ENCODE measurements at regions not wholly inside any gene's neighbourhood (a gene's known extent, or its start where the extent isn't known, plus 50 kb on each side); places are given as distances from the start of the nearest gene placed in this dataset.

GRCh38 chr3:132135628-132136333 is 101.0 kb upstream of the CPNE4 start:
- TF ChIP-seq, protein P1, sequence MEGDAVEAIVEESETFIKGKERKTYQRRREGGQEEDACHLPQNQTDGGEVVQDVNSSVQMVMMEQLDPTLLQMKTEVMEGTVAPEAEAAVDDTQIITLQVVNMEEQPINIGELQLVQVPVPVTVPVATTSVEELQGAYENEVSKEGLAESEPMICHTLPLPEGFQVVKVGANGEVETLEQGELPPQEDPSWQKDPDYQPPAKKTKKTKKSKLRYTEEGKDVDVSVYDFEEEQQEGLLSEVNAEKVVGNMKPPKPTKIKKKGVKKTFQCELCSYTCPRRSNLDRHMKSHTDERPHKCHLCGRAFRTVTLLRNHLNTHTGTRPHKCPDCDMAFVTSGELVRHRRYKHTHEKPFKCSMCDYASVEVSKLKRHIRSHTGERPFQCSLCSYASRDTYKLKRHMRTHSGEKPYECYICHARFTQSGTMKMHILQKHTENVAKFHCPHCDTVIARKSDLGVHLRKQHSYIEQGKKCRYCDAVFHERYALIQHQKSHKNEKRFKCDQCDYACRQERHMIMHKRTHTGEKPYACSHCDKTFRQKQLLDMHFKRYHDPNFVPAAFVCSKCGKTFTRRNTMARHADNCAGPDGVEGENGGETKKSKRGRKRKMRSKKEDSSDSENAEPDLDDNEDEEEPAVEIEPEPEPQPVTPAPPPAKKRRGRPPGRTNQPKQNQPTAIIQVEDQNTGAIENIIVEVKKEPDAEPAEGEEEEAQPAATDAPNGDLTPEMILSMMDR (IDR thresholded peaks at IDR 0.05; ENCODE audit: insufficient read depth, low read length): no peak
- TF ChIP-seq REST (IDR thresholded peaks at IDR 0.05; ENCODE audit: insufficient replicate concordance, low read depth): no peak
- no peak for TF ChIP-seq GABPA (IDR thresholded peaks at IDR 0.05; ENCODE audit: low read depth)
- TF ChIP-seq POLR2AphosphoS5 (IDR thresholded peaks at IDR 0.05; ENCODE audit: low read depth): no peak
